K562 (cell line): ENCODE measurements at regions not wholly inside any gene's neighbourhood (a gene's known extent, or its start where the extent isn't known, plus 50 kb on each side); places are given as distances from the start of the nearest gene placed in this dataset.
A peak's percentile ranks its signal among the peaks of the same experiment; 100 is the strongest.

ENCODE experiments used
- BACH1 ChIP-seq: fragments of 200-800 bp; sonication (Bioruptor generic); IDR thresholded peaks from 2 replicates; pipeline ENCODE4 v1.6.1; 2016; ENCODE audit warnings: missing genetic modification characterization, missing compliant biosample characterization
- CCNT2 ChIP-seq: IDR thresholded peaks from 2 replicates; pipeline ENCODE4 v1.6.1; 2011; ENCODE audit warnings: borderline replicate concordance, low read depth, mild to moderate bottlenecking, moderate library complexity, mixed read lengths, low read length; ENCODE audit not compliant: insufficient read length; ENCODE audit errors: extremely low read depth
- CHD2 ChIP-seq: IDR thresholded peaks from 2 replicates; pipeline ENCODE4 v1.6.1; 2011; ENCODE audit warnings: low read depth, low read length
- E2F3 ChIP-seq: fragments of 250-450 bp; sonication (Bioruptor Pico); IDR thresholded peaks from 2 replicates; pipeline ENCODE4 v1.4.0; 2020; ENCODE audit warnings: mild to moderate bottlenecking
- EP300 ChIP-seq: IDR thresholded peaks from 2 replicates; pipeline ENCODE4 v1.6.1; 2012; ENCODE audit warnings: low read length, improper control_type of control experiment
- FIP1L1 ChIP-seq: fragments of 200-400 bp; formaldehyde crosslinking; IDR thresholded peaks from 2 replicates; pipeline ENCODE4 v1.6.1; 2018; ENCODE audit warnings: mild to moderate bottlenecking, low read depth, low read length; ENCODE audit not compliant: poor library complexity, severe bottlenecking
- FOXP1 ChIP-seq: sonication (generic); formaldehyde crosslinking; IDR thresholded peaks from 2 replicates; pipeline ENCODE4 v1.8.0; 2022; ENCODE audit warnings: mild to moderate bottlenecking, missing genetic modification reagents
- HLTF ChIP-seq: fragments of 450-650 bp; IDR thresholded peaks from 2 replicates; pipeline ENCODE4 v1.6.1; 2016
- ILK ChIP-seq: fragments of 450-650 bp; IDR thresholded peaks from 2 replicates; pipeline ENCODE4 v1.6.1; 2016; ENCODE audit warnings: missing genetic modification characterization, low read depth, mild to moderate bottlenecking, missing compliant biosample characterization, moderate library complexity, borderline replicate concordance
- KDM5B ChIP-seq: fragments of 200-600 bp; sonication (generic); IDR thresholded peaks from 2 replicates; pipeline ENCODE4 v1.6.1; 2012; ENCODE audit warnings: low read depth, mild to moderate bottlenecking, moderate library complexity, low read length, control low read depth, inconsistent platforms; ENCODE audit not compliant: insufficient replicate concordance
- MAZ ChIP-seq, 2 experiments: fragments of 450-650 bp in 1 of 2; sonication (generic) in 1 of 2; formaldehyde crosslinking; IDR thresholded peaks in 1 of 2; conservative IDR thresholded peaks in 1 of 2; 2 replicates each; pipeline versions ENCODE4 v1.4.0 to v1.5.0; 2020; ENCODE audit warnings: mild to moderate bottlenecking in 1 of 2, missing genetic modification reagents in 1 of 2
- MEF2A ChIP-seq: IDR thresholded peaks from 2 replicates; pipeline ENCODE4 v1.6.1; 2011; ENCODE audit warnings: low read depth, mild to moderate bottlenecking, low read length, moderate library complexity; ENCODE audit not compliant: control insufficient read depth
- MTF1 ChIP-seq: fragments of 250-450 bp; sonication (Bioruptor Pico); IDR thresholded peaks from 2 replicates; pipeline ENCODE4 v1.9.0; 2021; ENCODE audit warnings: moderate library complexity, mild to moderate bottlenecking, inconsistent platforms, borderline replicate concordance
- MYC ChIP-seq, 2 experiments: fragments of 250-450 bp in 1 of 2; sonication (Bioruptor Pico) in 1 of 2; IDR thresholded peaks; 2 replicates each; pipeline versions ENCODE4 v1.5.1 to v1.6.1; 2012 to 2021; ENCODE audit warnings: low read depth in 2 of 2, borderline replicate concordance in 1 of 2, improper control_type of control experiment in 1 of 2, low read length in 1 of 2, mild to moderate bottlenecking in 1 of 2, moderate library complexity in 1 of 2
- PHB ChIP-seq: fragments of 250-450 bp; sonication (Bioruptor Pico); IDR thresholded peaks from 2 replicates; pipeline ENCODE4 v1.5.0; 2021
- POLR2A ChIP-seq: fragments of 450-650 bp; conservative IDR thresholded peaks from 2 replicates; pipeline ENCODE4 v1.6.1; 2016
- PPARD ChIP-seq: fragments of 250-450 bp; sonication (Bioruptor Pico); IDR thresholded peaks from 2 replicates; pipeline ENCODE4 v1.8.0; 2022; ENCODE audit warnings: inconsistent platforms, mild to moderate bottlenecking, moderate library complexity
- RBM15 ChIP-seq: fragments of 200-400 bp; formaldehyde crosslinking; IDR thresholded peaks from 2 replicates; pipeline ENCODE4 v1.6.1; 2018; ENCODE audit warnings: mild to moderate bottlenecking, low read length, moderate library complexity; ENCODE audit not compliant: insufficient read depth
- ZBTB7A ChIP-seq: IDR thresholded peaks from 2 replicates; pipeline ENCODE4 v1.6.1; 2011; ENCODE audit warnings: low read depth, mild to moderate bottlenecking, low read length, moderate library complexity, borderline replicate concordance; ENCODE audit not compliant: control insufficient read depth
- TF ChIP-seq, protein P1 (sequence below): fragments of 200-800 bp; sonication (Bioruptor generic); IDR thresholded peaks from 2 replicates; pipeline ENCODE4 v1.6.1; 2017; ENCODE audit warnings: missing genetic modification characterization, missing compliant biosample characterization
- TF ChIP-seq, protein P2 (sequence below): sonication (generic); formaldehyde crosslinking; IDR thresholded peaks from 2 replicates; pipeline ENCODE4 v1.8.1; 2022; ENCODE audit warnings: missing genetic modification reagents
- TF ChIP-seq, protein P3 (sequence below): fragments of 250-450 bp; sonication (Bioruptor Pico); IDR thresholded peaks from 2 replicates; pipeline ENCODE4 v1.5.1; 2021; ENCODE audit warnings: mild to moderate bottlenecking
- TF ChIP-seq, protein P4 (sequence below): fragments of 450-650 bp; IDR thresholded peaks from 2 replicates; pipeline ENCODE4 v1.6.1; 2017; ENCODE audit warnings: mild to moderate bottlenecking, moderate library complexity

DNA sequence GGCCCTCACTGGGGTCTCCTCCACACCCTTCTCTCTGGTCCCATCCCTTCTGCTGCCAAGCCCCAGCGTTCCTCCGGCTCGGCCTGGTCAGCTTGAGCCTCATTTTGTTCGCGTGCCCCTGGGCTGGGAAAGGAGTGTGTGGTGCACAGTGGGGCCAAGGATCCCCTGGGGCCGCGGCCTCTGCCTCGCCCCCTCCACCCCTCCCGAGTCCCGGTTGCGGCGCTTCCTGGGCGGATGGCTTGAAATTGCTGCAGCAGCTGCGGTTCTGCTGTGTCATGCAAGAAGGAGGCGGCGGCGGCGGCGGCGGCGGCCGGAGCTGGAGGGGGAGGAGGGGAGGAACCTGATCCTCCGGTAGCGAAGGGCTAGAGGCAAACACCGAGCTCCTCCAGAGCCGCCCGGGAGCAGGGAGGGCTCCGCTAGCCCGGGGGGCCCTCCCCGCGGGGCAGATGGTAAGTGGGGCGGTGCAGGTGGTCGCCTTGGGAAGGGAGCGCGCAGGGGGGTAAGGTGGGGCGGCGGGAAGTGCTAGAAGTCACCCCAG lies 217.8 kb upstream of the MKLN1 start (continued):
- no peak for TF ChIP-seq ILK (tag)
- TF ChIP-seq MAZ (CRISPR knock-in tag; conservative IDR thresholded peaks at IDR 0.05 in 1 of 2, IDR thresholded peaks at IDR 0.05 in 1 of 2): peak; percentile 92 to 93
- no peak for TF ChIP-seq PPARD (CRISPR knock-in tag)
- TF ChIP-seq, protein P1, sequence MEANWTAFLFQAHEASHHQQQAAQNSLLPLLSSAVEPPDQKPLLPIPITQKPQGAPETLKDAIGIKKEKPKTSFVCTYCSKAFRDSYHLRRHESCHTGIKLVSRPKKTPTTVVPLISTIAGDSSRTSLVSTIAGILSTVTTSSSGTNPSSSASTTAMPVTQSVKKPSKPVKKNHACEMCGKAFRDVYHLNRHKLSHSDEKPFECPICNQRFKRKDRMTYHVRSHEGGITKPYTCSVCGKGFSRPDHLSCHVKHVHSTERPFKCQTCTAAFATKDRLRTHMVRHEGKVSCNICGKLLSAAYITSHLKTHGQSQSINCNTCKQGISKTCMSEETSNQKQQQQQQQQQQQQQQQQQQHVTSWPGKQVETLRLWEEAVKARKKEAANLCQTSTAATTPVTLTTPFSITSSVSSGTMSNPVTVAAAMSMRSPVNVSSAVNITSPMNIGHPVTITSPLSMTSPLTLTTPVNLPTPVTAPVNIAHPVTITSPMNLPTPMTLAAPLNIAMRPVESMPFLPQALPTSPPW (CRISPR knock-in tag): peak; percentile 97
- TF ChIP-seq POLR2A: peak; percentile 85
- TF ChIP-seq EP300: peak; percentile 49
- TF ChIP-seq CCNT2: peak; percentile 79
- TF ChIP-seq MEF2A: no peak
- TF ChIP-seq E2F3: peak; percentile 0; the same call in 1 of the 2 replicates
- peak; percentile 96 for TF ChIP-seq BACH1 (tag)
- peak; percentile 49 for TF ChIP-seq KDM5B
- TF ChIP-seq, protein P2, sequence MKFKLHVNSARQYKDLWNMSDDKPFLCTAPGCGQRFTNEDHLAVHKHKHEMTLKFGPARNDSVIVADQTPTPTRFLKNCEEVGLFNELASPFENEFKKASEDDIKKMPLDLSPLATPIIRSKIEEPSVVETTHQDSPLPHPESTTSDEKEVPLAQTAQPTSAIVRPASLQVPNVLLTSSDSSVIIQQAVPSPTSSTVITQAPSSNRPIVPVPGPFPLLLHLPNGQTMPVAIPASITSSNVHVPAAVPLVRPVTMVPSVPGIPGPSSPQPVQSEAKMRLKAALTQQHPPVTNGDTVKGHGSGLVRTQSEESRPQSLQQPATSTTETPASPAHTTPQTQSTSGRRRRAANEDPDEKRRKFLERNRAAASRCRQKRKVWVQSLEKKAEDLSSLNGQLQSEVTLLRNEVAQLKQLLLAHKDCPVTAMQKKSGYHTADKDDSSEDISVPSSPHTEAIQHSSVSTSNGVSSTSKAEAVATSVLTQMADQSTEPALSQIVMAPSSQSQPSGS (CRISPR knock-in tag): no peak
- TF ChIP-seq FIP1L1: peak; percentile 53
- TF ChIP-seq, protein P3, sequence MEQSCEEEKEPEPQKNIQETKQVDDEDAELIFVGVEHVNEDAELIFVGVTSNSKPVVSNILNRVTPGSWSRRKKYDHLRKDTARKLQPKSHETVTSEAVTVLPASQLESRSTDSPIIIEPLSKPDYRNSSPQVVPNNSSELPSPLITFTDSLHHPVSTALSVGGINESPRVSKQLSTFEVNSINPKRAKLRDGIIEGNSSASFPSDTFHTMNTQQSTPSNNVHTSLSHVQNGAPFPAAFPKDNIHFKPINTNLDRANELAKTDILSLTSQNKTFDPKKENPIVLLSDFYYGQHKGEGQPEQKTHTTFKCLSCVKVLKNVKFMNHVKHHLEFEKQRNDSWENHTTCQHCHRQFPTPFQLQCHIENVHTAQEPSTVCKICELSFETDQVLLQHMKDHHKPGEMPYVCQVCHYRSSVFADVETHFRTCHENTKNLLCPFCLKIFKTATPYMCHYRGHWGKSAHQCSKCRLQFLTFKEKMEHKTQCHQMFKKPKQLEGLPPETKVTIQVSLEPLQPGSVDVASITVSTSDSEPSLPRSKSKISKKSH (CRISPR knock-in tag): no peak
- TF ChIP-seq PHB (CRISPR knock-in tag): peak; percentile 77; the same call in 1 of the 2 replicates
- peak; percentile 70; the same call in 1 of the 2 replicates for TF ChIP-seq FOXP1 (CRISPR knock-in tag)
- TF ChIP-seq MTF1 (CRISPR knock-in tag): no peak
- peak; percentile 88; the same call in 1 of the 2 replicates for TF ChIP-seq HLTF
- TF ChIP-seq, protein P4, sequence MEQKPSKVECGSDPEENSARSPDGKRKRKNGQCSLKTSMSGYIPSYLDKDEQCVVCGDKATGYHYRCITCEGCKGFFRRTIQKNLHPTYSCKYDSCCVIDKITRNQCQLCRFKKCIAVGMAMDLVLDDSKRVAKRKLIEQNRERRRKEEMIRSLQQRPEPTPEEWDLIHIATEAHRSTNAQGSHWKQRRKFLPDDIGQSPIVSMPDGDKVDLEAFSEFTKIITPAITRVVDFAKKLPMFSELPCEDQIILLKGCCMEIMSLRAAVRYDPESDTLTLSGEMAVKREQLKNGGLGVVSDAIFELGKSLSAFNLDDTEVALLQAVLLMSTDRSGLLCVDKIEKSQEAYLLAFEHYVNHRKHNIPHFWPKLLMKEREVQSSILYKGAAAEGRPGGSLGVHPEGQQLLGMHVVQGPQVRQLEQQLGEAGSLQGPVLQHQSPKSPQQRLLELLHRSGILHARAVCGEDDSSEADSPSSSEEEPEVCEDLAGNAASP: no peak
- TF ChIP-seq RBM15: no peak
- TF ChIP-seq MYC (IDR thresholded peaks at IDR 0.05; ENCODE audit: low read depth, low read length): peak; percentile 71
- 0 out of 2 replicates have a peak, but pooled peaks have one; percentile 34 for TF ChIP-seq MYC (CRISPR knock-in tag; IDR thresholded peaks at IDR 0.05; ENCODE audit: borderline replicate concordance, low read depth)
- TF ChIP-seq ZBTB7A: peak; percentile 92
- 0 out of 2 replicates have a peak, but pooled peaks have one; percentile 24 for TF ChIP-seq CHD2
